H9 (cell line): ENCODE measurements at regions not wholly inside any gene's neighbourhood (a gene's known extent, or its start where the extent isn't known, plus 50 kb on each side); places are given as distances from the start of the nearest gene placed in this dataset.

ENCODE experiments used
- DNase-seq: peaks from one replicate; pipeline ENCODE4 v3.0.0-alpha.2; 2017
- H2AFZ ChIP-seq: one replicate; pipeline ENCODE4 v1.6.1; 2013; ENCODE audit warnings: mild to moderate bottlenecking, low read length, control low read depth, moderate library complexity
- H2AK5ac ChIP-seq: 2 replicates; pipeline ENCODE4 v1.6.1; 2013; ENCODE audit warnings: low read length, control low read depth, mixed read lengths; ENCODE audit not compliant: insufficient read length
- H2BK120ac ChIP-seq: one replicate; pipeline ENCODE4 v1.6.1; 2013; ENCODE audit warnings: low read depth, mild to moderate bottlenecking, low read length, control low read depth, inconsistent platforms; ENCODE audit not compliant: poor library complexity, severe bottlenecking
- H2BK12ac ChIP-seq: 2 replicates; pipeline ENCODE4 v1.6.1; 2013; ENCODE audit warnings: low read length, control low read depth, mixed read lengths, low read depth; ENCODE audit not compliant: insufficient read length
- H2BK15ac ChIP-seq: 2 replicates; pipeline ENCODE4 v1.6.1; 2013; ENCODE audit warnings: low read depth, low read length, control low read depth
- H2BK20ac ChIP-seq: one replicate; pipeline ENCODE4 v1.6.1; 2013; ENCODE audit warnings: low read depth, mild to moderate bottlenecking, low read length, control low read depth, inconsistent platforms; ENCODE audit not compliant: poor library complexity, severe bottlenecking
- H2BK5ac ChIP-seq: 2 replicates; pipeline ENCODE4 v1.6.1; 2013; ENCODE audit warnings: low read length, control low read depth, mixed read lengths; ENCODE audit not compliant: insufficient read length
- H3K14ac ChIP-seq: 2 replicates; pipeline ENCODE4 v1.6.1; 2013; ENCODE audit warnings: low read length, control low read depth; ENCODE audit not compliant: insufficient read depth
- H3K18ac ChIP-seq: 2 replicates; pipeline ENCODE4 v1.6.1; 2013; ENCODE audit warnings: low read depth, mild to moderate bottlenecking, mixed read lengths, low read length, control low read depth; ENCODE audit not compliant: insufficient read length
- H3K23ac ChIP-seq: 2 replicates; pipeline ENCODE4 v1.6.1; 2013; ENCODE audit warnings: low read length, control low read depth, mixed read lengths, low read depth; ENCODE audit not compliant: insufficient read length
- H3K23me2 ChIP-seq: 2 replicates; pipeline ENCODE4 v1.6.1; 2013; ENCODE audit warnings: low read depth, mild to moderate bottlenecking, mixed read lengths, low read length, control low read depth; ENCODE audit not compliant: insufficient read length, poor library complexity, severe bottlenecking
- H3K27ac ChIP-seq: 2 replicates; pipeline ENCODE4 v1.5.1; 2013; ENCODE audit warnings: low read length, control low read depth, mixed read lengths, low read depth; ENCODE audit not compliant: insufficient read length
- H3K27me3 ChIP-seq: 2 replicates; pipeline ENCODE4 v1.6.1; 2013; ENCODE audit warnings: low read length, control low read depth, inconsistent platforms; ENCODE audit not compliant: insufficient read depth
- H3K4ac ChIP-seq: 2 replicates; pipeline ENCODE4 v1.6.1; 2013; ENCODE audit warnings: low read depth, mild to moderate bottlenecking, control low read depth, inconsistent platforms, low read length, moderate library complexity
- H3K4me1 ChIP-seq: 2 replicates; pipeline ENCODE4 v1.6.1; 2013; ENCODE audit warnings: low read length, control low read depth, inconsistent platforms; ENCODE audit not compliant: insufficient read depth
- H3K4me2 ChIP-seq: 2 replicates; pipeline ENCODE4 v1.6.1; 2013; ENCODE audit warnings: low read length, control low read depth, mixed read lengths; ENCODE audit not compliant: insufficient read length, insufficient read depth
- H3K56ac ChIP-seq: 2 replicates; pipeline ENCODE4 v1.6.1; 2013; ENCODE audit warnings: low read depth, mild to moderate bottlenecking, mixed read lengths, low read length, control low read depth; ENCODE audit not compliant: insufficient read length
- H3K79me1 ChIP-seq: 2 replicates; pipeline ENCODE4 v1.6.1; 2013; ENCODE audit warnings: low read depth, mild to moderate bottlenecking, moderate library complexity, low read length, control low read depth, inconsistent platforms; ENCODE audit not compliant: insufficient read depth, poor library complexity, severe bottlenecking
- H3K79me2 ChIP-seq: 2 replicates; pipeline ENCODE4 v1.6.1; 2013; ENCODE audit warnings: low read length, control low read depth, inconsistent platforms; ENCODE audit not compliant: insufficient read depth
- H3K9ac ChIP-seq: 2 replicates; pipeline ENCODE4 v1.6.1; 2013; ENCODE audit warnings: low read length, control low read depth, mixed read lengths; ENCODE audit not compliant: insufficient read length; ENCODE audit errors: extremely low read depth
- H3K9me3 ChIP-seq: one replicate; pipeline ENCODE4 v1.6.1; 2013; ENCODE audit warnings: low read depth, low read length, inconsistent platforms; ENCODE audit not compliant: control insufficient read depth
- H3T11ph ChIP-seq: one replicate; pipeline ENCODE4 v1.6.1; 2013; ENCODE audit warnings: mild to moderate bottlenecking, low read length, control low read depth, inconsistent platforms
- H4K20me1 ChIP-seq: one replicate; pipeline ENCODE4 v1.6.1; 2013; ENCODE audit not compliant: control insufficient read depth, insufficient read length, insufficient read depth
- H4K5ac ChIP-seq: 2 replicates; pipeline ENCODE4 v1.6.1; 2013; ENCODE audit warnings: low read depth, mild to moderate bottlenecking, mixed read lengths, low read length, control low read depth; ENCODE audit not compliant: insufficient read length
- H4K8ac ChIP-seq: replicated peaks from 2 replicates; pipeline ENCODE4 v1.6.1; 2013; ENCODE audit warnings: low read length, control low read depth, mixed read lengths, low read depth; ENCODE audit not compliant: insufficient read length
- H4K91ac ChIP-seq: 2 replicates; pipeline ENCODE4 v1.6.1; 2013; ENCODE audit warnings: low read depth, mild to moderate bottlenecking, moderate library complexity, mixed read lengths, low read length, control low read depth; ENCODE audit not compliant: insufficient read length
- H3K27ac Mint-ChIP-seq, 3 experiments: 2 replicates in 2 of 3; 3 replicates in 1 of 3; pipeline ENCODE4 v1.8.0; 2020 to 2021; ENCODE audit warnings: mixed read lengths in 3 of 3, mild to moderate bottlenecking in 1 of 3, moderate library complexity in 1 of 3
- H3K27me3 Mint-ChIP-seq: 2 replicates; pipeline ENCODE4 v1.8.0; 2021; ENCODE audit warnings: low read depth, mild to moderate bottlenecking, moderate library complexity, mixed read lengths
- H3K36me3 Mint-ChIP-seq, 3 experiments: 2 replicates in 2 of 3; 3 replicates in 1 of 3; pipeline ENCODE4 v1.8.0; 2020 to 2021; ENCODE audit warnings: low read depth in 3 of 3, mixed read lengths in 3 of 3; ENCODE audit not compliant: insufficient read depth in 1 of 3
- H3K4me1 Mint-ChIP-seq, 2 experiments: 2 replicates each; pipeline ENCODE4 v1.8.0; 2020; ENCODE audit warnings: mixed read lengths in 2 of 2
- H3K4me3 Mint-ChIP-seq, 2 experiments: 2 replicates in 1 of 2; 3 replicates in 1 of 2; pipeline ENCODE4 v1.8.0; 2020 to 2021; ENCODE audit warnings: mild to moderate bottlenecking in 2 of 2, mixed read lengths in 2 of 2, moderate library complexity in 1 of 2
- H3K9me3 Mint-ChIP-seq, 2 experiments: 2 replicates in 1 of 2; 3 replicates in 1 of 2; pipeline ENCODE4 v1.8.0; 2020; ENCODE audit warnings: mild to moderate bottlenecking in 2 of 2, mixed read lengths in 2 of 2, moderate library complexity in 1 of 2
- WGBS: extraction: QIAGEN DNeasy Blood & Tissue Kit; methylation state at CpG from one replicate; pipeline ENCODE4 v1.1.7; 2013; ENCODE audit warnings: missing lambda C conversion rate, low lambda C conversion rate, mixed read lengths; ENCODE audit not compliant: insufficient read length; ENCODE audit errors: extremely low coverage; 5-methylcytosine and 5-hydroxymethylcytosine counted together
- TF ChIP-seq, protein P1 (sequence below): fragments of 200-600 bp; sonication (generic); conservative IDR thresholded peaks from 3 replicates; pipeline ENCODE4 v1.8.0; 2021; ENCODE audit warnings: antibody characterized with exemption, mild to moderate bottlenecking

DNA sequence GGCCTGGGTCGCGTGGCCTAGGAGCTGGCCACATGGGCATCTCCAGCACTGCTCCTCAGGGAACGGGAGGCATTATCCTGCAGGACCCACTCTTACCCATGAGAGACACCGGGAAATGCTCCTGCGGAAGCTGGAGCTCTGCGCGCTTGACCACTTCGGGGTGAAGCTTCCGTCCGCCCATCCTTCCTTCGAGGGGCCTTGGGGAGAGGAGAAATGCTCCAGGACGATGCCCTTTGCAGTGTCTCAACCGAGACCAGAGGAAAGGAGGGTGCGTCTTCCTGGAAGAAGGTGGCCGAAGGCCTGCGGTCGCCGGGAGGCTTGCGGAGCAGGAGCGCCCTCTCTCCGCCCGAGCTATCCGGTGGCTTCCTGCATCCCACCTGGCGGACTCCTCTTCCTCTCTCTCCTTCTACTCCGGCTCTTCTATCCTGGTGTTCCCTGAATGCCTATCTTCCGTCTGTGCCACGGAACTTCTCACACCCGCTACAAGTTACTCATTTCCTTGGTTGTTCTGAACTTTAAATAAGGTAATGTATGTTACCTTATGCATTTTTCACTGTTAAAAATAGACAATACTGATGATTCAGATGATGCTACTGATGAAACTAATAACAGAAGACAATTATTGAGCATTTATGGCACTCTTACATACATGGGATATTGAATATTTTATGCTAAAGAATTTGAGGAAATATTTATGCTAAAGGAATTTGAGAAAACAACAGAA is 91.4 kb downstream of the PRKAB2 start:
- Histone ChIP-seq H2BK12ac (no peak overlapping the region), H2BK15ac (no peak overlapping the region), H3K9ac (no peak overlapping the region), H2BK120ac (no peak overlapping the region), H3K9me3 (no peaks in the 10 kb centered on the region), H3K79me2 (no peaks in the 10 kb centered on the region), H2BK5ac (no peak overlapping the region), H2BK20ac (no peak overlapping the region), H3K23me2 (peaks cover 23% of the 10 kb centered on the region), H4K91ac (no peak overlapping the region), H3K18ac (no peak overlapping the region), H3K27me3 (peaks cover 64% of the 10 kb centered on the region), H3K56ac (no peak overlapping the region), H4K8ac (no peak overlapping the region), H3K4ac (no peak overlapping the region), H3K27ac (no peak overlapping the region), H3K4me1 (no peaks in the 10 kb centered on the region), H3K79me1 (no peaks in the 10 kb centered on the region), H4K20me1 (peaks cover 4% of the 10 kb centered on the region), H3T11ph (no peak overlapping the region), H2AFZ (no peak overlapping the region), H3K23ac (no peak overlapping the region), H3K14ac (no peak overlapping the region), H3K4me2 (peak overlapping the region; percentile 63), H2AK5ac (no peak overlapping the region), H4K5ac (no peak overlapping the region)
- TF ChIP-seq, protein P1, sequence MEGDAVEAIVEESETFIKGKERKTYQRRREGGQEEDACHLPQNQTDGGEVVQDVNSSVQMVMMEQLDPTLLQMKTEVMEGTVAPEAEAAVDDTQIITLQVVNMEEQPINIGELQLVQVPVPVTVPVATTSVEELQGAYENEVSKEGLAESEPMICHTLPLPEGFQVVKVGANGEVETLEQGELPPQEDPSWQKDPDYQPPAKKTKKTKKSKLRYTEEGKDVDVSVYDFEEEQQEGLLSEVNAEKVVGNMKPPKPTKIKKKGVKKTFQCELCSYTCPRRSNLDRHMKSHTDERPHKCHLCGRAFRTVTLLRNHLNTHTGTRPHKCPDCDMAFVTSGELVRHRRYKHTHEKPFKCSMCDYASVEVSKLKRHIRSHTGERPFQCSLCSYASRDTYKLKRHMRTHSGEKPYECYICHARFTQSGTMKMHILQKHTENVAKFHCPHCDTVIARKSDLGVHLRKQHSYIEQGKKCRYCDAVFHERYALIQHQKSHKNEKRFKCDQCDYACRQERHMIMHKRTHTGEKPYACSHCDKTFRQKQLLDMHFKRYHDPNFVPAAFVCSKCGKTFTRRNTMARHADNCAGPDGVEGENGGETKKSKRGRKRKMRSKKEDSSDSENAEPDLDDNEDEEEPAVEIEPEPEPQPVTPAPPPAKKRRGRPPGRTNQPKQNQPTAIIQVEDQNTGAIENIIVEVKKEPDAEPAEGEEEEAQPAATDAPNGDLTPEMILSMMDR = peak; percentile 58; the same call in 2 of the 3 replicates
- Mint-ChIP-seq H3K4me1 (peaks cover 22 to 30% of the 10 kb centered on the region in 2 experiments), H3K36me3 (peaks cover 0 to 2% (median 0%) of the 10 kb centered on the region in 3 experiments; a peak in 1 of 7 replicates), H3K27me3 (peaks cover 97% of the 10 kb centered on the region), H3K27ac (no peak overlapping the region), H3K9me3 (peaks cover 0 to 9% of the 10 kb centered on the region in 2 experiments; a peak in 1 of 5 replicates), H3K4me3 (peak overlapping the region; percentile 55 to 77)
- WGBS = no CpG with 5 or more reads among the region's 28 CpGs
- peak; percentile 72 for DNase-seq
